ENCODE measurements at regions not wholly inside any gene's neighbourhood (a gene's known extent, or its start where the extent isn't known, plus 50 kb on each side); places are given as distances from the start of the nearest gene placed in this dataset.

GRCh38 chr2:156935616-156936015, 321.9 kb upstream of the GALNT5 start (continued):
- no peak for TF ChIP-seq ZBED4 (CRISPR knock-in tag; IDR thresholded peaks at IDR 0.05; ENCODE audit: borderline replicate concordance)
- TF ChIP-seq NFYC (CRISPR knock-in tag; IDR thresholded peaks at IDR 0.05), result no peak
- no peak for TF ChIP-seq ZNF569 (CRISPR knock-in tag; IDR thresholded peaks at IDR 0.05; ENCODE audit: borderline replicate concordance)
- TF ChIP-seq, protein P1, sequence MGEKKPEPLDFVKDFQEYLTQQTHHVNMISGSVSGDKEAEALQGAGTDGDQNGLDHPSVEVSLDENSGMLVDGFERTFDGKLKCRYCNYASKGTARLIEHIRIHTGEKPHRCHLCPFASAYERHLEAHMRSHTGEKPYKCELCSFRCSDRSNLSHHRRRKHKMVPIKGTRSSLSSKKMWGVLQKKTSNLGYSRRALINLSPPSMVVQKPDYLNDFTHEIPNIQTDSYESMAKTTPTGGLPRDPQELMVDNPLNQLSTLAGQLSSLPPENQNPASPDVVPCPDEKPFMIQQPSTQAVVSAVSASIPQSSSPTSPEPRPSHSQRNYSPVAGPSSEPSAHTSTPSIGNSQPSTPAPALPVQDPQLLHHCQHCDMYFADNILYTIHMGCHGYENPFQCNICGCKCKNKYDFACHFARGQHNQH (CRISPR knock-in tag; IDR thresholded peaks at IDR 0.05), result no peak

GRCh38 chr2:156937430-156937829, 320.1 kb upstream of the GALNT5 start:
- Histone ChIP-seq H2AFZ (ENCODE audit: low read length) (no peak overlapping the region), H3K4me1 (ENCODE audit: insufficient read depth, low read length) (no peaks in the 10 kb centered on the region), H3K9me3 (ENCODE audit: low read length) (peaks cover 17% of the 10 kb centered on the region), H3K27ac (ENCODE audit: extremely low read length, insufficient read depth, low read length) (no peak overlapping the region), H3K27me3 (ENCODE audit: control insufficient read depth in 1 of 2, insufficient read depth in 2 of 2, low read length in 2 of 2) (no peaks in the 10 kb centered on the region), H3K9ac (ENCODE audit: insufficient read depth, low read depth, low read length) (no peak overlapping the region), H3K79me2 (ENCODE audit: insufficient read depth, low read length) (no peaks in the 10 kb centered on the region), H3K36me3 (replicated peaks in 1 of 2; ENCODE audit: control insufficient read depth in 1 of 2, insufficient read depth in 2 of 2, low read length in 2 of 2) (no peaks in the 10 kb centered on the region), H3K4me2 (ENCODE audit: low read depth, low read length) (no peak overlapping the region), H4K20me1 (ENCODE audit: insufficient read depth, low read length) (no peaks in the 10 kb centered on the region), H3K4me3 (replicated peaks in 1 of 3; ENCODE audit: insufficient read depth in 1 of 3, low read depth in 2 of 3, low read length in 3 of 3) (no peak overlapping the region)
- POLR2A ChIA-PET, result no interaction called here
- 7% methylated on average over 1 of the region's 1 CpG for WGBS (ENCODE audit: low lambda C conversion rate)
- no peak for FAIRE-seq
- no peak for DNase-seq (ENCODE audit: low spot score)
- ATAC-seq, result no peak
- BruUV-seq (replicated peaks), result no TSS peak
- CTCF ChIA-PET (ENCODE audit: low intra/inter-chr PET ratio, low total read pairs), result no interaction called here
- intact Hi-C loops (cut with micrococcal nuclease; ENCODE audit: unreplicated experiment), result no loop called here
- TF ChIP-seq FOXK2 (IDR thresholded peaks at IDR 0.05) (0 out of 2 replicates have a peak, but pooled peaks have one; percentile 19), HNRNPK (IDR thresholded peaks at IDR 0.05; ENCODE audit: low read depth, low read length, poor library complexity, severe bottlenecking) (peak; percentile 61), ZBTB44 (CRISPR knock-in tag; IDR thresholded peaks at IDR 0.05) (no peak)
- TF ChIP-seq, protein P2, sequence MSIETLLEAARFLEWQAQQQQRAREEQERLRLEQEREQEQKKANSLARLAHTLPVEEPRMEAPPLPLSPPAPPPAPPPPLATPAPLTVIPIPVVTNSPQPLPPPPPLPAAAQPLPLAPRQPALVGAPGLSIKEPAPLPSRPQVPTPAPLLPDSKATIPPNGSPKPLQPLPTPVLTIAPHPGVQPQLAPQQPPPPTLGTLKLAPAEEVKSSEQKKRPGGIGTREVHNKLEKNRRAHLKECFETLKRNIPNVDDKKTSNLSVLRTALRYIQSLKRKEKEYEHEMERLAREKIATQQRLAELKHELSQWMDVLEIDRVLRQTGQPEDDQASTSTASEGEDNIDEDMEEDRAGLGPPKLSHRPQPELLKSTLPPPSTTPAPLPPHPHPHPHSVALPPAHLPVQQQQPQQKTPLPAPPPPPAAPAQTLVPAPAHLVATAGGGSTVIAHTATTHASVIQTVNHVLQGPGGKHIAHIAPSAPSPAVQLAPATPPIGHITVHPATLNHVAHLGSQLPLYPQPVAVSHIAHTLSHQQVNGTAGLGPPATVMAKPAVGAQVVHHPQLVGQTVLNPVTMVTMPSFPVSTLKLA (IDR thresholded peaks at IDR 0.05), result peak; percentile 73
- in situ Hi-C loops (cut with HindIII; ENCODE audit: extremely low pct_ligation_motif_present, low pct_unique_long_range_greater_than_20kb), result no loop called here

Data from HepG2 (cell line).